Type B pancreatic cell (in vitro differentiated cells): ENCODE measurements at regions not wholly inside any gene's neighbourhood (a gene's known extent, or its start where the extent isn't known, plus 50 kb on each side); places are given as distances from the start of the nearest gene placed in this dataset.

Source experiments
- DNase-seq: peaks from one replicate; pipeline ENCODE4 v3.0.0; 2021; ENCODE audit warnings: mixed read lengths; ENCODE audit not compliant: unreplicated experiment; ENCODE audit errors: extremely low spot score
- H3K27ac Mint-ChIP-seq: 2 replicates; pipeline ENCODE4 v1.8.0; 2021; ENCODE audit warnings: mild to moderate bottlenecking, mixed read lengths
- H3K27me3 Mint-ChIP-seq: 2 replicates; pipeline ENCODE4 v1.8.0; 2021; ENCODE audit warnings: mixed read lengths
- H3K36me3 Mint-ChIP-seq: 2 replicates; pipeline ENCODE4 v1.8.0; 2021; ENCODE audit warnings: mixed read lengths
- H3K4me1 Mint-ChIP-seq: one replicate; pipeline ENCODE4 v1.8.0; 2021; ENCODE audit warnings: mixed read lengths; ENCODE audit not compliant: unreplicated experiment
- H3K4me3 Mint-ChIP-seq: 2 replicates; pipeline ENCODE4 v1.8.0; 2021; ENCODE audit warnings: mild to moderate bottlenecking, mixed read lengths
- H3K9me3 Mint-ChIP-seq: 2 replicates; pipeline ENCODE4 v1.8.0; 2021; ENCODE audit warnings: mixed read lengths
- CTCF ChIP-seq: fragments of 200-600 bp; sonication (generic); conservative IDR thresholded peaks from 2 replicates; pipeline ENCODE4 v1.5.0; 2021; ENCODE audit warnings: antibody characterized with exemption, mild to moderate bottlenecking

GRCh38 chr18:41071826-41072225, 883.2 kb upstream of the PIK3C3 start:
- Mint-ChIP-seq H3K36me3 (no peaks in the 10 kb centered on the region), H3K27me3 (no peaks in the 10 kb centered on the region), H3K4me1 (peaks cover 13% of the 10 kb centered on the region), H3K27ac (no peak overlapping the region), H3K9me3 (no peaks in the 10 kb centered on the region), H3K4me3 (no peak overlapping the region)
- DNase-seq = no peak
- TF ChIP-seq CTCF = no peak

GRCh38 chr18:41069167-41069566, 885.9 kb upstream of the PIK3C3 start:
- H3K4me3 Mint-ChIP-seq = no peak overlapping the region
- DNase-seq = no peak
- no peaks in the 10 kb centered on the region for H3K36me3 Mint-ChIP-seq
- H3K27ac Mint-ChIP-seq = no peak overlapping the region
- TF ChIP-seq CTCF = no peak
- no peaks in the 10 kb centered on the region for H3K27me3 Mint-ChIP-seq
- no peaks in the 10 kb centered on the region for H3K9me3 Mint-ChIP-seq
- H3K4me1 Mint-ChIP-seq = peaks cover 5% of the 10 kb centered on the region

GRCh38 chr18:41064916-41065315, 890.1 kb upstream of the PIK3C3 start:
- no peaks in the 10 kb centered on the region for H3K36me3 Mint-ChIP-seq
- no peaks in the 10 kb centered on the region for H3K27me3 Mint-ChIP-seq
- no peaks in the 10 kb centered on the region for H3K9me3 Mint-ChIP-seq
- H3K4me3 Mint-ChIP-seq = no peak overlapping the region
- no peaks in the 10 kb centered on the region for H3K4me1 Mint-ChIP-seq
- H3K27ac Mint-ChIP-seq = no peak overlapping the region
- no peak for DNase-seq
- TF ChIP-seq CTCF = no peak

DNA sequence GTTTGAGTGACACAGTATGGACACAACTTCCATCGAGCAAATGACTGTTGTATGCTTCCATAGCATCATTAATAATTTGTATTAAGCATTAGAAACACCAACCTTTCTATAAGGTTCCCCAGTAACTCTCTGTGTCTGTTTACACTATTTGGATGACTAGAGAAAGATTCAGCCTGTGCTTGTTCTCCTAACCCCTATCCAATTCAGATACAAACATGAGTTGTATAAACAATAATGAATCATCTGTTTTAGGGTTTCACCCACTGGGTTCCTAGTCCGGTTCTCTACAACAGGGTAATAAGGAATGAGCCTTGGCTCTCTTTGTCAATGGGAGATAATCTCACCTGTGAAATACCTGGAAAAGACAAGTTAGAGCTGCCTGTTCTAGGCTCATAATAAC, 894.1 kb upstream of the PIK3C3 start:
- H3K36me3 Mint-ChIP-seq = no peaks in the 10 kb centered on the region
- peaks cover 20% of the 10 kb centered on the region for H3K4me1 Mint-ChIP-seq
- TF ChIP-seq CTCF = no peak
- no peak overlapping the region for H3K27ac Mint-ChIP-seq
- no peak for DNase-seq
- H3K27me3 Mint-ChIP-seq = no peaks in the 10 kb centered on the region
- H3K9me3 Mint-ChIP-seq = peaks cover 5% of the 10 kb centered on the region
- no peak overlapping the region for H3K4me3 Mint-ChIP-seq

DNA sequence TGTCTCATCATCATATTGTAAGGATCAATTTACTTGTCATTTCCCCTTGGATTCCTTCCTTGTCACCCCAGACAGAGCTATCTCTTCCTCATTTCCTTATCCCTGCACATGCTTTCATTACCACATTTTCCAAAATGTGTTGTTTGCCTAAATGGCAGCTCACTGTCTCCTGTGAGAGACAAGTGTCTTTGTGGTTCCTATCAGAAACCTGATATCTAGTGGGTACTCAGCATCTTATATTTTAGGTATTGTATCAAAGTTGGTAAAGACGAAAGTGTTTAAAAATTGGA, 896.0 kb upstream of the PIK3C3 start:
- Mint-ChIP-seq H3K4me3 (no peak overlapping the region), H3K4me1 (peaks cover 20% of the 10 kb centered on the region), H3K9me3 (peaks cover 5% of the 10 kb centered on the region), H3K27ac (no peak overlapping the region), H3K36me3 (no peaks in the 10 kb centered on the region), H3K27me3 (no peaks in the 10 kb centered on the region)
- TF ChIP-seq CTCF = no peak
- DNase-seq = no peak

DNA sequence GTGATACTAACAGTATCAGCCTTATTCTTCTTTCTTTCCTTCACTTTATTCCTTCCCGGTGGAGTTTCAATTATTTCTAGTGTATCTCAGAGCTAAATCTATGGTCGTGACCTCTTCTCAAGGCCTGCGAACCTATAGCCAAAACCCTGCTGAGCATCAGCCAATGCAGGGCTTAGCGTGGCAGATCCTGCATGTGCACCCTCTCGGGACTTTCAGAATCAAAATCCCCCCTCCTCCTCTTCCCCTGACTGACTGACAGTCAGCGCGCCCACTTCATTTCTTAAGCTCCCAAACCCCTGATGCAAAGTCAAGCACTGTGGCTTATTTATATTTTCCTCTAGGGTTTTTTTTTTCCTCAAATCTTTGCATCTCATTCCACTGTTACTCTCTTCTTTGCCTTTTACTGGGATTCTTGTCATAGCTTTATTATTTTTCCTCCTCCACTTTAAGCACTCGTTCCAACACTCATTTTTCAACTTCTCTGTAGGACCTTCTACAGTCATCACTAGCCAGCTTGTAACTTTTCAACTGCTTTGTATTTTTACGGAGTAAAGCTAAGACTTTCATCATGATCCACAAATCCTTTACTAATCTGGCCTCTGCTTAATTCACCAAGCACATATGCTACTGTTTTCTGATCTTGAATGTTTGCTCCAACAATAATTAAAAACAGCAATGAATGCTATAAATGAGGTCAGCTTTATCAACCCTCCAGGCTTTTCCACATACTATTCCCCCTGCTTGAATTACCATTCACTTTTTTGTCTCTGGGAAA, 896.5 kb upstream of the PIK3C3 start:
- Mint-ChIP-seq H3K4me3 (no peak overlapping the region), H3K4me1 (peaks cover 20% of the 10 kb centered on the region), H3K36me3 (no peaks in the 10 kb centered on the region), H3K9me3 (peaks cover 5% of the 10 kb centered on the region), H3K27ac (no peak overlapping the region), H3K27me3 (no peaks in the 10 kb centered on the region)
- no peak for DNase-seq
- TF ChIP-seq CTCF = no peak
